H9 (cell line): ENCODE measurements at regions not wholly inside any gene's neighbourhood (a gene's known extent, or its start where the extent isn't known, plus 50 kb on each side); places are given as distances from the start of the nearest gene placed in this dataset.

Source experiments
- DNase-seq: peaks from one replicate; pipeline ENCODE4 v3.0.0-alpha.2; 2017
- H2AFZ ChIP-seq: one replicate; pipeline ENCODE4 v1.6.1; 2013; ENCODE audit warnings: mild to moderate bottlenecking, low read length, control low read depth, moderate library complexity
- H2AK5ac ChIP-seq: 2 replicates; pipeline ENCODE4 v1.6.1; 2013; ENCODE audit warnings: low read length, control low read depth, mixed read lengths; ENCODE audit not compliant: insufficient read length
- H2BK120ac ChIP-seq: one replicate; pipeline ENCODE4 v1.6.1; 2013; ENCODE audit warnings: low read depth, mild to moderate bottlenecking, low read length, control low read depth, inconsistent platforms; ENCODE audit not compliant: poor library complexity, severe bottlenecking
- H2BK12ac ChIP-seq: 2 replicates; pipeline ENCODE4 v1.6.1; 2013; ENCODE audit warnings: low read length, control low read depth, mixed read lengths, low read depth; ENCODE audit not compliant: insufficient read length
- H2BK15ac ChIP-seq: 2 replicates; pipeline ENCODE4 v1.6.1; 2013; ENCODE audit warnings: low read depth, low read length, control low read depth
- H2BK20ac ChIP-seq: one replicate; pipeline ENCODE4 v1.6.1; 2013; ENCODE audit warnings: low read depth, mild to moderate bottlenecking, low read length, control low read depth, inconsistent platforms; ENCODE audit not compliant: poor library complexity, severe bottlenecking
- H2BK5ac ChIP-seq: 2 replicates; pipeline ENCODE4 v1.6.1; 2013; ENCODE audit warnings: low read length, control low read depth, mixed read lengths; ENCODE audit not compliant: insufficient read length
- H3K14ac ChIP-seq: 2 replicates; pipeline ENCODE4 v1.6.1; 2013; ENCODE audit warnings: low read length, control low read depth; ENCODE audit not compliant: insufficient read depth
- H3K18ac ChIP-seq: 2 replicates; pipeline ENCODE4 v1.6.1; 2013; ENCODE audit warnings: low read depth, mild to moderate bottlenecking, mixed read lengths, low read length, control low read depth; ENCODE audit not compliant: insufficient read length
- H3K23ac ChIP-seq: 2 replicates; pipeline ENCODE4 v1.6.1; 2013; ENCODE audit warnings: low read length, control low read depth, mixed read lengths, low read depth; ENCODE audit not compliant: insufficient read length
- H3K23me2 ChIP-seq: 2 replicates; pipeline ENCODE4 v1.6.1; 2013; ENCODE audit warnings: low read depth, mild to moderate bottlenecking, mixed read lengths, low read length, control low read depth; ENCODE audit not compliant: insufficient read length, poor library complexity, severe bottlenecking
- H3K27ac ChIP-seq: 2 replicates; pipeline ENCODE4 v1.5.1; 2013; ENCODE audit warnings: low read length, control low read depth, mixed read lengths, low read depth; ENCODE audit not compliant: insufficient read length
- H3K27me3 ChIP-seq: 2 replicates; pipeline ENCODE4 v1.6.1; 2013; ENCODE audit warnings: low read length, control low read depth, inconsistent platforms; ENCODE audit not compliant: insufficient read depth
- H3K4ac ChIP-seq: 2 replicates; pipeline ENCODE4 v1.6.1; 2013; ENCODE audit warnings: low read depth, mild to moderate bottlenecking, control low read depth, inconsistent platforms, low read length, moderate library complexity
- H3K4me1 ChIP-seq: 2 replicates; pipeline ENCODE4 v1.6.1; 2013; ENCODE audit warnings: low read length, control low read depth, inconsistent platforms; ENCODE audit not compliant: insufficient read depth
- H3K4me2 ChIP-seq: 2 replicates; pipeline ENCODE4 v1.6.1; 2013; ENCODE audit warnings: low read length, control low read depth, mixed read lengths; ENCODE audit not compliant: insufficient read length, insufficient read depth
- H3K56ac ChIP-seq: 2 replicates; pipeline ENCODE4 v1.6.1; 2013; ENCODE audit warnings: low read depth, mild to moderate bottlenecking, mixed read lengths, low read length, control low read depth; ENCODE audit not compliant: insufficient read length
- H3K79me1 ChIP-seq: 2 replicates; pipeline ENCODE4 v1.6.1; 2013; ENCODE audit warnings: low read depth, mild to moderate bottlenecking, moderate library complexity, low read length, control low read depth, inconsistent platforms; ENCODE audit not compliant: insufficient read depth, poor library complexity, severe bottlenecking
- H3K79me2 ChIP-seq: 2 replicates; pipeline ENCODE4 v1.6.1; 2013; ENCODE audit warnings: low read length, control low read depth, inconsistent platforms; ENCODE audit not compliant: insufficient read depth
- H3K9ac ChIP-seq: 2 replicates; pipeline ENCODE4 v1.6.1; 2013; ENCODE audit warnings: low read length, control low read depth, mixed read lengths; ENCODE audit not compliant: insufficient read length; ENCODE audit errors: extremely low read depth
- H3K9me3 ChIP-seq: one replicate; pipeline ENCODE4 v1.6.1; 2013; ENCODE audit warnings: low read depth, low read length, inconsistent platforms; ENCODE audit not compliant: control insufficient read depth
- H3T11ph ChIP-seq: one replicate; pipeline ENCODE4 v1.6.1; 2013; ENCODE audit warnings: mild to moderate bottlenecking, low read length, control low read depth, inconsistent platforms
- H4K20me1 ChIP-seq: one replicate; pipeline ENCODE4 v1.6.1; 2013; ENCODE audit not compliant: control insufficient read depth, insufficient read length, insufficient read depth
- H4K5ac ChIP-seq: 2 replicates; pipeline ENCODE4 v1.6.1; 2013; ENCODE audit warnings: low read depth, mild to moderate bottlenecking, mixed read lengths, low read length, control low read depth; ENCODE audit not compliant: insufficient read length
- H4K8ac ChIP-seq: replicated peaks from 2 replicates; pipeline ENCODE4 v1.6.1; 2013; ENCODE audit warnings: low read length, control low read depth, mixed read lengths, low read depth; ENCODE audit not compliant: insufficient read length
- H4K91ac ChIP-seq: 2 replicates; pipeline ENCODE4 v1.6.1; 2013; ENCODE audit warnings: low read depth, mild to moderate bottlenecking, moderate library complexity, mixed read lengths, low read length, control low read depth; ENCODE audit not compliant: insufficient read length
- H3K27ac Mint-ChIP-seq, 3 experiments: 2 replicates in 2 of 3; 3 replicates in 1 of 3; pipeline ENCODE4 v1.8.0; 2020 to 2021; ENCODE audit warnings: mixed read lengths in 3 of 3, mild to moderate bottlenecking in 1 of 3, moderate library complexity in 1 of 3
- H3K27me3 Mint-ChIP-seq: 2 replicates; pipeline ENCODE4 v1.8.0; 2021; ENCODE audit warnings: low read depth, mild to moderate bottlenecking, moderate library complexity, mixed read lengths
- H3K36me3 Mint-ChIP-seq, 3 experiments: 2 replicates in 2 of 3; 3 replicates in 1 of 3; pipeline ENCODE4 v1.8.0; 2020 to 2021; ENCODE audit warnings: low read depth in 3 of 3, mixed read lengths in 3 of 3; ENCODE audit not compliant: insufficient read depth in 1 of 3
- H3K4me1 Mint-ChIP-seq, 2 experiments: 2 replicates each; pipeline ENCODE4 v1.8.0; 2020; ENCODE audit warnings: mixed read lengths in 2 of 2
- H3K4me3 Mint-ChIP-seq, 2 experiments: 2 replicates in 1 of 2; 3 replicates in 1 of 2; pipeline ENCODE4 v1.8.0; 2020 to 2021; ENCODE audit warnings: mild to moderate bottlenecking in 2 of 2, mixed read lengths in 2 of 2, moderate library complexity in 1 of 2
- H3K9me3 Mint-ChIP-seq, 2 experiments: 2 replicates in 1 of 2; 3 replicates in 1 of 2; pipeline ENCODE4 v1.8.0; 2020; ENCODE audit warnings: mild to moderate bottlenecking in 2 of 2, mixed read lengths in 2 of 2, moderate library complexity in 1 of 2
- CTCF ChIP-seq: fragments of 200-600 bp; sonication (generic); conservative IDR thresholded peaks from 3 replicates; pipeline ENCODE4 v1.8.0; 2021; ENCODE audit warnings: antibody characterized with exemption, mild to moderate bottlenecking
- WGBS: extraction: QIAGEN DNeasy Blood & Tissue Kit; methylation state at CpG from one replicate; pipeline ENCODE4 v1.1.7; 2013; ENCODE audit warnings: missing lambda C conversion rate, low lambda C conversion rate, mixed read lengths; ENCODE audit not compliant: insufficient read length; ENCODE audit errors: extremely low coverage; 5-methylcytosine and 5-hydroxymethylcytosine counted together

DNA sequence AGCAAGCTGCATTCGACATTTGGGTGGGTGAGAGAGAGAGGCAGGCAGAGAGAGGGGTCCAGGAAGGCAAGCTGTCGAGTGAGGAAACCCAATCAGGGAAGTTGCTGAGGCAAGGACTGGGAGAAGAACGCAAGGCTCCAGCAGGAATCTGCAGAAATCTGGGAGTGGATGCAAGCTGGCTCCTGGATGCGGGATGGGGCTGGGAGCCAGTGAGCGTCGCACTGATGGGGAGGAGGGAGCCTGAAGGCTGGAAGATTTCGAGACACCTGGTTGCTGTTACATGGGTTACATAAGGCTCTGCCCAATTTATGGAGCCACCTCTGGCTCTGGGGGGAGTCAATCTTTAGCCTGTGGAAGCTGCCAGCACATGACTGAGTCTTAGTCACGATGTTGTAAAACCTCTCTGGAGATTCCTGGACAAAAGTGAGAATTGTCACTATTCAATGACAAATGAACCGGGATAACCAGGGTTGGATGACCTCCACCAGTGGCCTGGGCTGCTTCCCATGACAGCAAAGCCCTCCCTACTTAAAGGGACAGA, 51.1 kb upstream of the ADRB1 start:
- TF ChIP-seq CTCF, result no peak
- H3K9me3 ChIP-seq, result no peaks in the 10 kb centered on the region

More for the DNA sequence above, 51.1 kb upstream of the ADRB1 start:
- Histone ChIP-seq H3K79me2 (no peaks in the 10 kb centered on the region), H3K27me3 (no peaks in the 10 kb centered on the region), H4K20me1 (no peaks in the 10 kb centered on the region), H3K23me2 (no peaks in the 10 kb centered on the region), H3K23ac (no peak overlapping the region), H3K4me1 (no peaks in the 10 kb centered on the region), H2AK5ac (no peak overlapping the region), H3K4ac (no peak overlapping the region), H3K9ac (no peak overlapping the region), H3K4me2 (no peak overlapping the region), H3K79me1 (no peaks in the 10 kb centered on the region), H4K8ac (no peak overlapping the region), H3K27ac (no peak overlapping the region), H2BK20ac (no peak overlapping the region), H3T11ph (no peak overlapping the region), H2AFZ (no peak overlapping the region), H2BK12ac (no peak overlapping the region), H2BK120ac (no peak overlapping the region), H3K18ac (no peak overlapping the region), H3K56ac (no peak overlapping the region), H4K5ac (no peak overlapping the region), H4K91ac (no peak overlapping the region), H2BK5ac (no peak overlapping the region), H3K14ac (no peak overlapping the region), H2BK15ac (no peak overlapping the region)
- peaks cover 5% of the 10 kb centered on the region for H3K27me3 Mint-ChIP-seq
- H3K4me3 Mint-ChIP-seq, result no peak overlapping the region
- H3K27ac Mint-ChIP-seq, result no peak overlapping the region
- H3K9me3 Mint-ChIP-seq, result no peaks in the 10 kb centered on the region
- no CpG with 5 or more reads among the region's 9 CpGs for WGBS
- H3K36me3 Mint-ChIP-seq, result peaks cover 0 to 2% (median 0%) of the 10 kb centered on the region in 3 experiments; a peak in 1 of 7 replicates
- H3K4me1 Mint-ChIP-seq, result peaks cover 15 to 20% of the 10 kb centered on the region in 2 experiments
- DNase-seq, result no peak
